HG03520 (cell line): ENCODE measurements at regions not wholly inside any gene's neighbourhood (a gene's known extent, or its start where the extent isn't known, plus 50 kb on each side); places are given as distances from the start of the nearest gene placed in this dataset.
"Not testable (repeated sequence)": the region's sequence is repeated elsewhere in the genome, so short reads cannot be mapped to it uniquely, and the experiment has no call there.

Experiments used
- ATAC-seq: cut with Tn5 transposase; IDR thresholded peaks from one replicate; pipeline ENCODE4 v1.9.1; 2021; ENCODE audit warnings: mild to moderate bottlenecking, moderate library complexity; ENCODE audit not compliant: unreplicated experiment

GRCh38 chr3:36656873-36657272 is 107.5 kb downstream of the DCLK3 start:
- ATAC-seq = no peak

- no peak for ATAC-seq
Measured at GRCh38 chr3:36653095-36653494, 111.3 kb downstream of the DCLK3 start.

- ATAC-seq = no peak
Measured at GRCh38 chr3:36652104-36652503, 112.2 kb downstream of the DCLK3 start.

GRCh38 chr3:36650271-36650671 is 114.1 kb downstream of the DCLK3 start:
- no peak for ATAC-seq

- ATAC-seq = no peak
Measured at GRCh38 chr3:36649125-36649524, 115.2 kb downstream of the DCLK3 start.

GRCh38 chr3:36648241-36649034 is 115.9 kb downstream of the DCLK3 start:
- peak; percentile 84 for ATAC-seq

GRCh38 chr3:36647423-36647853 is 116.9 kb downstream of the DCLK3 start:
- ATAC-seq = no peak

- ATAC-seq = no peak
Measured at GRCh38 chr3:36643192-36643591, 121.2 kb downstream of the DCLK3 start.

- ATAC-seq = no peak
Measured at GRCh38 chr3:36635731-36636130, 128.6 kb downstream of the DCLK3 start.

GRCh38 chr3:36633897-36634296 is 130.5 kb downstream of the DCLK3 start:
- ATAC-seq = not testable (repeated sequence)

GRCh38 chr3:36633060-36633459 is 131.3 kb downstream of the DCLK3 start:
- no peak for ATAC-seq

- ATAC-seq = no peak
Measured at GRCh38 chr3:36631549-36631948, 132.8 kb downstream of the DCLK3 start.

GRCh38 chr3:36615861-36616260 is 148.5 kb downstream of the DCLK3 start:
- ATAC-seq = no peak

- no peak for ATAC-seq
Measured at GRCh38 chr3:36606871-36607765, 157.2 kb downstream of the DCLK3 start.

- no peak for ATAC-seq
Measured at GRCh38 chr3:36603423-36603822, 160.9 kb downstream of the DCLK3 start.

- no peak for ATAC-seq
Measured at GRCh38 chr3:36600404-36600803, 163.9 kb downstream of the DCLK3 start.
